Loucy (cell line): ENCODE measurements at regions not wholly inside any gene's neighbourhood (a gene's known extent, or its start where the extent isn't known, plus 50 kb on each side); places are given as distances from the start of the nearest gene placed in this dataset.

Experiments
- EZH2phosphoT487 ChIP-seq: fragments of 200-600 bp; IDR thresholded peaks from 2 replicates; pipeline ENCODE4 v1.6.1; 2018; ENCODE audit warnings: antibody characterized with exemption, mild to moderate bottlenecking, moderate library complexity, borderline replicate concordance
- TF ChIP-seq, protein P1 (sequence below): fragments of 200-600 bp; sonication (generic); conservative IDR thresholded peaks from 2 replicates; pipeline ENCODE4 v1.5.1; 2014; ENCODE audit warnings: mild to moderate bottlenecking, antibody characterized with exemption, low read length

DNA sequence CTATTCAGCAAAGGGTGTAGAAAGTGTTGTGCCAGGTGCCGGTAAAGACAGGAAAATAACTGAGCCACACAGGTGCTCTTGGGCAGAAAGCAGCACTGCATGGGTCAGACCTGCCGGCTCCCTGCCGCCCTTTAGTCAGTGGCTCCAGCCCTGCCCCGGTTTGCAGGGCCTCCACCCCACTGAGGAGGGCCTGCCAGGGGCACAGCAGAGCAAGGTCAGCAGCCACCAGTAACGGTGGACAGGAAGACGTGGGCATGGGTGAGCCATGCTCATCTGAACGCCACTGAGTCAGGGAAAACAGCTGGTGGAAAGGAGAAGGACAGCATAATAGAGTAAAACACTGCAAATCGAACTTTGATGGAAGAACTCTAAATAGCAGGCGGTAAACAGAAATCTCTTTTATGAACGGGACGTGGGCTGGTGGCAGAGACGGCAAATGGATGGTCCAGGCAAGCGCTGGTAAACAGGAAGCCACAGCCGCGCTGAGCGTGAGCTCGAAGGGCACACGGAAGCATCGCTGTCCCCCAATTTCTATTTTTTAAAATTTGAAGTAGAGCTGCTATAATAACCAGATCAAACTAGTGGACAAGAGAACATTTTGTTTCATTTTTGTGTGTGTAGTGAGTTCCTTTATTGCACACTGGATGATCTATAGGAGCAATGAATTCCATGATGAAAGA lies 141.8 kb upstream of the ALKAL2 start:
- TF ChIP-seq, protein P1, sequence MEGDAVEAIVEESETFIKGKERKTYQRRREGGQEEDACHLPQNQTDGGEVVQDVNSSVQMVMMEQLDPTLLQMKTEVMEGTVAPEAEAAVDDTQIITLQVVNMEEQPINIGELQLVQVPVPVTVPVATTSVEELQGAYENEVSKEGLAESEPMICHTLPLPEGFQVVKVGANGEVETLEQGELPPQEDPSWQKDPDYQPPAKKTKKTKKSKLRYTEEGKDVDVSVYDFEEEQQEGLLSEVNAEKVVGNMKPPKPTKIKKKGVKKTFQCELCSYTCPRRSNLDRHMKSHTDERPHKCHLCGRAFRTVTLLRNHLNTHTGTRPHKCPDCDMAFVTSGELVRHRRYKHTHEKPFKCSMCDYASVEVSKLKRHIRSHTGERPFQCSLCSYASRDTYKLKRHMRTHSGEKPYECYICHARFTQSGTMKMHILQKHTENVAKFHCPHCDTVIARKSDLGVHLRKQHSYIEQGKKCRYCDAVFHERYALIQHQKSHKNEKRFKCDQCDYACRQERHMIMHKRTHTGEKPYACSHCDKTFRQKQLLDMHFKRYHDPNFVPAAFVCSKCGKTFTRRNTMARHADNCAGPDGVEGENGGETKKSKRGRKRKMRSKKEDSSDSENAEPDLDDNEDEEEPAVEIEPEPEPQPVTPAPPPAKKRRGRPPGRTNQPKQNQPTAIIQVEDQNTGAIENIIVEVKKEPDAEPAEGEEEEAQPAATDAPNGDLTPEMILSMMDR, result no peak
- TF ChIP-seq EZH2phosphoT487, result no peak
